ENCODE measurements at regions not wholly inside any gene's neighbourhood (a gene's known extent, or its start where the extent isn't known, plus 50 kb on each side); places are given as distances from the start of the nearest gene placed in this dataset.
A peak's percentile ranks its signal among the peaks of the same experiment; 100 is the strongest.

DNA sequence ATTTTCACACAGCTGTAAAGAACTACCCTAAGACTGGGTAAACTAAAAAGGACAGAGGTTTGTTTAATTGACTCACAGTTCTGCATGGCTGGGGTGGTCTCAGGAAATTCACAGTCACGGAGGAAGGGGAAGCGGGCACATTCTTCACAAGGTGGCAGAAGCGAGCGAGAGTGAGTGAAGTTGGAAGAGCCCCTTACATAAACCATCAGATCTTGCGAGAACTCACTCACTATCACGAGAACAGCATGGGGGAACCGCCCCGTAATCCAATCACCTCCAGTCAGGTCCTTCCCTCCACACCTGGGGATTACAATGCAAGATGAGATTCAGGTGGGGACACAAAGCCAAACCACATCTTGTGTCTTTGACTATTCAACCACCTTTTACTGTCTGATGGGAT lies 700.5 kb downstream of the TENT5A start (continued):
- no peak for TF ChIP-seq CHD7 (IDR thresholded peaks at IDR 0.05; ENCODE audit: insufficient replicate concordance, low read length)
- TF ChIP-seq SIN3A (conservative IDR thresholded peaks at IDR 0.05 in 1 of 2, IDR thresholded peaks at IDR 0.05 in 1 of 2; ENCODE audit: low read depth in 1 of 2, low read length in 2 of 2), result no peak
- no peak for TF ChIP-seq NANOG (IDR thresholded peaks at IDR 0.05; ENCODE audit: insufficient read depth, low read depth, low read length, poor library complexity, severe bottlenecking)
- TF ChIP-seq TAF7 (optimal IDR thresholded peaks at IDR 0.05; ENCODE audit: borderline replicate concordance, low read depth, low read length), result no peak
- peak in 2 of 3 experiments; percentile 21 to 35; a peak in 2 of 4 replicates for TF ChIP-seq CTCF (IDR thresholded peaks at IDR 0.05; ENCODE audit: control extremely low read depth in 1 of 3, insufficient read depth in 1 of 3, low read depth in 1 of 3, low read length in 3 of 3)
- TF ChIP-seq EGR1 (IDR thresholded peaks at IDR 0.05; ENCODE audit: borderline replicate concordance, low read depth, low read length), result no peak
- TF ChIP-seq, protein P1, sequence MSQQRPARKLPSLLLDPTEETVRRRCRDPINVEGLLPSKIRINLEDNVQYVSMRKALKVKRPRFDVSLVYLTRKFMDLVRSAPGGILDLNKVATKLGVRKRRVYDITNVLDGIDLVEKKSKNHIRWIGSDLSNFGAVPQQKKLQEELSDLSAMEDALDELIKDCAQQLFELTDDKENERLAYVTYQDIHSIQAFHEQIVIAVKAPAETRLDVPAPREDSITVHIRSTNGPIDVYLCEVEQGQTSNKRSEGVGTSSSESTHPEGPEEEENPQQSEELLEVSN (IDR thresholded peaks at IDR 0.05), result no peak
- no peak for TF ChIP-seq CHD1 (IDR thresholded peaks at IDR 0.05; ENCODE audit: low read depth, low read length)

Measured in H1 (cell line).